SH-SY5Y (cell line): ENCODE measurements at regions not wholly inside any gene's neighbourhood (a gene's known extent, or its start where the extent isn't known, plus 50 kb on each side); places are given as distances from the start of the nearest gene placed in this dataset.

Experiments
- GATA2 ChIP-seq: IDR thresholded peaks from 2 replicates; pipeline ENCODE4 v1.6.1; 2011; ENCODE audit warnings: mild to moderate bottlenecking, low read depth, low read length
- GATA3 ChIP-seq: IDR thresholded peaks from 2 replicates; pipeline ENCODE4 v1.6.1; 2011; ENCODE audit warnings: low read depth, mild to moderate bottlenecking, low read length, moderate library complexity

- no peak for TF ChIP-seq GATA3
- no peak for TF ChIP-seq GATA2
Measured at GRCh38 chr3:125693887-125694286, 98.6 kb upstream of the OSBPL11 start.

GRCh38 chr3:125694761-125695294 is 99.5 kb upstream of the OSBPL11 start:
- no peak for TF ChIP-seq GATA3
- no peak for TF ChIP-seq GATA2

GRCh38 chr3:125695688-125696087 is 100.4 kb upstream of the OSBPL11 start:
- TF ChIP-seq GATA2 (no peak), GATA3 (no peak)

GRCh38 chr3:125715651-125716050 is 120.4 kb upstream of the OSBPL11 start:
- no peak for TF ChIP-seq GATA2
- TF ChIP-seq GATA3: no peak

GRCh38 chr3:125767641-125768040 is 172.3 kb upstream of the OSBPL11 start:
- TF ChIP-seq GATA2 (no peak), GATA3 (no peak)

GRCh38 chr3:125916376-125916978 is 52.5 kb upstream of the ROPN1B start:
- no peak for TF ChIP-seq GATA2
- no peak for TF ChIP-seq GATA3
